AG10803 (cell line): ENCODE measurements at regions not wholly inside any gene's neighbourhood (a gene's known extent, or its start where the extent isn't known, plus 50 kb on each side); places are given as distances from the start of the nearest gene placed in this dataset.

ENCODE experiments used
- DNase-seq: peaks from one replicate; pipeline ENCODE4 v3.0.0; 2010; ENCODE audit warnings: low read depth
- H3K4me3 ChIP-seq: 2 replicates; pipeline ENCODE4 v1.5.1; 2011; ENCODE audit warnings: mild to moderate bottlenecking, low read length, control low read depth
- CTCF ChIP-seq: conservative IDR thresholded peaks from 2 replicates; pipeline ENCODE4 v1.5.1; 2011; ENCODE audit warnings: mild to moderate bottlenecking, low read length, control low read depth, inconsistent platforms

- H3K4me3 ChIP-seq: no peak overlapping the region
- TF ChIP-seq CTCF: no peak
- peak; percentile 52 for DNase-seq
These were observed 475.6 kb upstream of the KLF6 start for GRCh38 chr10:4260483-4261124.

GRCh38 chr10:4257939-4258465, 473.0 kb upstream of the KLF6 start:
- no peak for TF ChIP-seq CTCF
- DNase-seq: no peak
- H3K4me3 ChIP-seq: no peak overlapping the region

GRCh38 chr10:4256971-4257370, 472.0 kb upstream of the KLF6 start:
- H3K4me3 ChIP-seq: no peak overlapping the region
- no peak for TF ChIP-seq CTCF
- no peak for DNase-seq

- no peak for TF ChIP-seq CTCF
- no peak for DNase-seq
- H3K4me3 ChIP-seq: no peak overlapping the region
These were observed 470.7 kb upstream of the KLF6 start for GRCh38 chr10:4255751-4256150.

GRCh38 chr10:4254101-4254994, 469.3 kb upstream of the KLF6 start:
- peak; percentile 84 for DNase-seq
- TF ChIP-seq CTCF: no peak

GRCh38 chr10:4252701-4253100, 467.7 kb upstream of the KLF6 start:
- no peak overlapping the region for H3K4me3 ChIP-seq
- no peak for TF ChIP-seq CTCF
- DNase-seq: no peak

More at GRCh38 chr10:4254101-4254994, 469.3 kb upstream of the KLF6 start:
- no peak overlapping the region for H3K4me3 ChIP-seq

GRCh38 chr10:4250587-4250887, 465.5 kb upstream of the KLF6 start:
- TF ChIP-seq CTCF: no peak
- H3K4me3 ChIP-seq: no peak overlapping the region
- no peak for DNase-seq
